ENCODE measurements at regions not wholly inside any gene's neighbourhood (a gene's known extent, or its start where the extent isn't known, plus 50 kb on each side); places are given as distances from the start of the nearest gene placed in this dataset.
A peak's percentile ranks its signal among the peaks of the same experiment; 100 is the strongest.
"Not testable (repeated sequence)": the region's sequence is repeated elsewhere in the genome, so short reads cannot be mapped to it uniquely, and the experiment has no call there.

DNA sequence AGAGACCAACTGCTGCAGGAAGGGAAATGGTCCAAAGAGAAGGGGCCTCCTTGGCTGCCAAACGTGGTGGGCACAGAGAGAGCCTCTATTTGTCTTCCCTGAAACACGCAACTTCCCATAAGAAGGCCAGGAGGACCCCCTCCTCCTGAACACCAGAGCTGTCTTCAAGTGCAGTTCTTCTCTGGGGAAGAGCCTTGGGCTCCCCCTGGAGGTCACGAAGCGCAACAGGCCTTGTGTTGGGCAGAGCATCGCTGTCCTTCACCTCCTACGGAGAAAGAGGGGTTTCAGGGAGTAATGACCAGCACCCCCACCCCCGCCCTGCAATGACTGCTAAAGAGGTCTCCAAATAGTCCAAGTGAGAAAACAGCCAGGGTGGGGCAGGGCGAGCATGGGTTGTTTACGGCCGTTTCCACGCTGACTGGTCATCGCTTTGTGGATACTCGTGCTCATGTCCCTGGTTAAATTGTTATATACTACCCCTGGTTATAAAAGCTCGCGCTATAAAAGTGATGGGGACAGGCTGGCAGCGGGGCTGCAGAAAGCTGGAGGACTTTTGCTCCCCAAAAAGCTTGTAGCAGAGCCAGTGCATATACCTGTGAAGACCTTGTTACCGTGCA is 397.5 kb upstream of the ATP10A start:
- DNase-seq (ENCODE audit: low spot score), result peak; percentile 21

GRCh38 chr15:26259581-26259980 is 396.5 kb upstream of the ATP10A start:
- no peak for DNase-seq (ENCODE audit: low spot score)

- DNase-seq (ENCODE audit: low spot score), result not testable (repeated sequence)
These were observed 381.7 kb upstream of the ATP10A start for GRCh38 chr15:26244782-26245181.

GRCh38 chr15:26243382-26243781 is 380.3 kb upstream of the ATP10A start:
- DNase-seq (ENCODE audit: low spot score), result no peak

DNA sequence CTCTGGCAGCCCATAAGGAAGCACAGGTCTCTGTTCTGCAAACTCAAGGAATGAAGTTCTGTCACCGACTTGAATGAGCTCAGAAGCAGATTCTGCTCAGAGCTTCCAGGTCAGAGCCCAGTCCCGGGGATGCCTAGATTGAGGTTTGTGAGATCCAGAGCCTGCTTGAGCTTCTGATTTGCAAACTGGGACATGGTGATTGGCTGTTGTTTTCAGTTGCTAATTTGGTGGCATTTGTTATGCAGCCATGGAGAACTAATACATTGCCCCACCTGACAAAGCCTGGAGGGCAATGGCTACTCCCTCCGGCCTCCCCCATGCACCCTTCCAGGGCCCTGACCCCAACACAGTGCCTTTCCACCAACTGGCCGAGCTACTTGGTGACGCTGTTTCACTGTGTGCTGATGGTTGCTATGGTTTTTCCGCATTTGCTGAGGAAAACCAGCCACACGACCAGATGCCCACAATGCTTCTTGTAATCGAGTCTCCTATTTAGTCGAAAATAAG is 379.5 kb upstream of the ATP10A start:
- no peak for DNase-seq (ENCODE audit: low spot score)

GRCh38 chr15:26235864-26236263 is 372.7 kb upstream of the ATP10A start:
- DNase-seq (ENCODE audit: low spot score), result no peak

- no peak for DNase-seq (ENCODE audit: low spot score)
These were observed 372.0 kb upstream of the ATP10A start for GRCh38 chr15:26234976-26235767.

DNA sequence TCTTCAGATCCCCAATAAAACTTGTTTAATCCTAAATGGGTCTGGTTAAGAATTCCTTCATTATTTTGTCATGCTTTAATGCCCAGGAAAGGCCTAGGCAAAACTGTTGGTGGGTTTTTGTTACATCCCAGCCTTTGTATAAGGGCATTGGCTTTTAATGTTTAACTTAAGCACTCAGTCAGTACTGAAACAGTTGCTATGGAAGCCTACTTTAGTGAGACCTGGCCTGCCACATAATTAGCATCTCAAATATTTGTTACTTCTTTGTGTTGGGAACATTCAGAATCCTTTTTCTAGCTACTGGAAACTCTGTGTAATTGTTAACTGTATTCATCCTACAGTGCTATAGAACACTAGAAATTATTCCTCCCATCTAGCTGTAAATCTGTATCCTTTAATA is 369.6 kb upstream of the ATP10A start:
- no peak for DNase-seq (ENCODE audit: low spot score)

DNA sequence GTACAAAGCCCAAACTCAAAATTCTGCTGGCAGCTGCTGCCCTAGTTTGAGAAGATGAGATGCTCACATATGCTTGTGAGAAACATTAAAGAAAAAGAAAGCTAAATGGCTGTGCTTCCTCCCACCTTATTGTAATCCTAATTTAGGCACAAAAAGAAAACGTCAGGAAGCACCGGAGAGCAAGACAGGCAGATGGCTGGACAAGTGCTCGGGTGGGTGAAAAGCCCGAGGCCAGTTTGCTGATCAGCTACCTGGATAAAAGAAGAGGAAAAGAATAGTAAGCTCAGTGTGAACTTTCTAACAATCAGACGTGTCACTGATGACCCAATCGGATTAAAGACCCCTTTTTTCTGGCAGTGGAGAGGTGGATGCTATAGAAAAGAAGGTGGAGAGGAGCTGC is 368.0 kb upstream of the ATP10A start:
- no peak for DNase-seq (ENCODE audit: low spot score)

DNA sequence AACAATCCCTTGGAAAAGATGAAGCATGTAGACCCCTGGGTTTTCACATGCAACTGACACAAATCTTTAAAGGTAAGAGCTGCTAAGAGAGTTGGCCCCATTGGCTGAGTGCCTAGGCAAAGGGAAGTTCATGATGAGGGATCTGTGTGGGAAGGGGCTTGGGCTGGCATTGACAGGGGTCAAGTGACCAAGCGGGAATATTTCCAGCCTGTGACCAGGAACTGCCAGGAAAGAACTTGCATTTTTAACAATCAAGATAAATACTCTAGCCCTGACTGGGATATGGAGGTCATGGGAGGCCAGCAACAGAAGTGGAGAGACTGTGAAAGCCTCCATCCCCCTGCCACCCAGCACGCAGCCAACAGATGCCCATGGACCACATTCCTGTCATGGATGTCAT is 361.1 kb upstream of the ATP10A start:
- no peak for DNase-seq (ENCODE audit: low spot score)

DNA sequence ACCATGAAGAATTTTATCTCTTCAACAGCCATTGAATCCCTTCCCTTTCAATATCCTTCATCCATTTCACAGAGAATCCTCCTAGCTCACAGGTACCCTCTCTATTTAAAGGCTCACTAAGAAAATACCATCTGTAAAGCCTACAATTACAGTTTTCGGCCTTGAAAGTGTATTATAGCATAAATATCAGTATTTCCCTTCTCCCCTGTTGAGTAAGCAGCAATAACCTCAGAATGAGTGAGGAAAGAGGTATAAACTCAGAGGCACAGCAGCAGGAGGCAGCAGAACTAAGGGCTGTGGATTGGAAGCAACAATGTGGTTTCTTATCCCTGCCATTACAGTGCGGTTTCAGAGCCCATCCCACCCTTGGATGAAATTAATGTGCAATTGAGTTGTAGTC is 360.6 kb upstream of the ATP10A start:
- no peak for DNase-seq (ENCODE audit: low spot score)

DNA sequence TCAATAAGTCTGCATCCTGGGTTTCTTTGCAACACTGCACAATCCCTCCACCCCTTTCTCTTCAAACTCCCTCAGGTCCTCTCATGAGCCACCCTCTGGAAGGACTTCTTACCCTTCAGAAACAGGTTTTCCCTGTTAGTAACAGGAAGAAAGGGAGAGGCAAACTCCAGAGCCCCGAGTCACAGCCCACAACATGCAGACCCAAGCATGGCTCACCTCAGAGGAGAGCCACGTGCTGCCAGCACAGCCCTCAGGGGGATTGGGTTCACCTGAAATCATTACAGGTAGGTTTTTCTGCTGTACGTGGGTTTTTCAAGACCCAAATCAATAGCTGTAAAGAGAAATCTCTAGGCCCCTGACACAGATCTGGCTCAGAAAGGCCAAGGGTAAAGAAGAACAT is 359.7 kb upstream of the ATP10A start:
- DNase-seq (ENCODE audit: low spot score), result no peak

GRCh38 chr15:26217043-26217442 is 353.9 kb upstream of the ATP10A start:
- not testable (repeated sequence) for DNase-seq (ENCODE audit: low spot score)

DNA sequence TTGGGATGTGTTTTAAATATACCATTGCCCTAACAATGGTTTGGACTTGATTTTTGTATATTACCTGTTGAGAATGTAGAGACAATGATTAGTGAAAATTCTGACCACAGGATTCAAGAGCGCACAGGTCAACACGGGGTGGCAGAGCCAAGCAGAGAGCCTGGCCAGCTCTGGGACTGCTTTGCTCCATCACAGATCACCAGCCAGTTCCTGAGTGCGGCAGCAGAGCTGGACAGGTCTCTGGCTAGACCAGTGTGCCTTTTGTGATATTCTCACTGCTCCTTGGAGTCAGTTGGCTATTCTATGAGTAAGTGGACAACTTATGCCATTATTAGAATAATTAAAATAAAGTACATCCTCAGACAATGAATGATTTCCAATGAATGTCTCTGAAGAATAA is 351.2 kb upstream of the ATP10A start:
- DNase-seq (ENCODE audit: low spot score), result no peak

DNA sequence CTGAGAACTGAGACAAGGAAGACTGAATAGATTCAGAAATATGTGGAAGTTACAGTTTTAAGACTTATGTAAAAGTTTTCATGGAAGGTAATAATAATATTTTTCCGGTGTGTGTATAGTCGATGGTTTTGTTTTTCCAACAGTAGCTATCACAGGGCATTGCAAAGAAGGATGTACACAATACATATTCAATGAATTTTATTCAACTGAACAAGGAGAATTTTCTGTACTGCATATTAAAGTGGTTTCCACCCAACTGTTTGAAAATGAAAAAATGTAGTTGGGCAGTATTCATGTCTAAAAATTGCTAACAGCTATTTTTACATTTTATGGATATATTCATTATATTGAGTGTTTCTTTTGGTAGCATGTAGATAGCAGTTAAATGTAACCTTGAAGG is 350.3 kb upstream of the ATP10A start:
- DNase-seq (ENCODE audit: low spot score), result no peak

GRCh38 chr15:26212109-26212508 is 349.0 kb upstream of the ATP10A start:
- DNase-seq (ENCODE audit: low spot score), result no peak

- DNase-seq (ENCODE audit: low spot score), result no peak
These were observed 347.9 kb upstream of the ATP10A start for GRCh38 chr15:26210980-26211379.

DNA sequence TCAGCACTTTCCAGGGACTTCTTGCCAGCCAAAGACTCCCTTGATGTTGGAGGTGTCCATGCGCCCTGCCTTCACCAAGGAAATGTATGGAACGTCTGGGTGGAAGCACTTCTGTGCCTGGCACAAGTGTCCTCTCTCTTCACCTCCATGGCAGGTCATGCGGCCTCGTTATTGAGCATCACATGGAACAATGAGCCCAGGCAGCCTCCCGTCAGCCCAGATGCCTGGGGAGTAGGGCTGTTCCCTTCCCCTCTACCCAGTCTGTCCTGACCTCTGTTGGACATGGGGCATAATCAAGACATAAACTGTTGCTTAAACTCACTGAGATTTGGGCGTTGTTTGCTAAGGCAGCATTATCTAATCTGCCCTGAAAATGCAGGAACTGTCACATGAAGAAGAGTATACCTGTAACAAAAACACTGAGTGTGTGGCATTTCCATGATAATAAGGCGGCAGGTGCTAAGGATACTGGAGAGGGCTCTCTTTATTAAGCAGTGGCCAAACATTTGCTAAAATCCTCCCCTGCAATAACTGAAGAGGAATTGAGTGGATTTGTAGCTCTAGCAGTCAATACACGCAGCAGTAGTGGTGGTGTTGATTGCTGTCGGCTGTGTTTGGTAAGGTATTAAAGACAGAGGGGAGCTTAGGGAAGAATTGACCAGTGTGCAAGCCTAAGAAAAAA is 338.2 kb upstream of the ATP10A start:
- no peak for DNase-seq (ENCODE audit: low spot score)

GRCh38 chr15:26200427-26200826 is 337.3 kb upstream of the ATP10A start:
- DNase-seq (ENCODE audit: low spot score), result no peak

DNA sequence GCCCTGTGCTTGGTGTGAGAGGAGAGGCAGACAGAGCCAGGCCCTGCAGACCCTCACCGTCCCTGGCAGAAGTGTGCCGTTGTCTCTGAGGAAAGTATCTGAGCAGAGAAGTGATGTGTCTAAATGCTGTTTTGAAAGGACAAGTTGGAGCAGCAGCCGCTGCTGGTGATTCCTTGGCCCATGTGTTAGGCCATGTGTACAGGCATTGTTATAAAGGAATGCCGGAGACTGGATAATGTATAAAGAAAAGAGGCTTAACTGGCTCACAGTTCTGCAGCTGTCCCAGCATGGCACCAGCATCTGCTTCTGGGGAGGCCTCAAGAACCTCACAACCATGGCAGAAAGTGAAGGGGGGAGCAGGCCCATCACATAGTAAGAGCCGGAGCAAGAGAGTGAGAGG is 334.6 kb upstream of the ATP10A start:
- no peak for DNase-seq (ENCODE audit: low spot score)

- no peak for DNase-seq (ENCODE audit: low spot score)
These were observed 333.9 kb upstream of the ATP10A start for GRCh38 chr15:26197060-26197459.

- DNase-seq (ENCODE audit: low spot score), result no peak
These were observed 328.1 kb upstream of the ATP10A start for GRCh38 chr15:26191193-26191592.

GRCh38 chr15:26186138-26186537 is 323.0 kb upstream of the ATP10A start:
- not testable (repeated sequence) for DNase-seq (ENCODE audit: low spot score)
